K562 (cell line): ENCODE measurements at regions not wholly inside any gene's neighbourhood (a gene's known extent, or its start where the extent isn't known, plus 50 kb on each side); places are given as distances from the start of the nearest gene placed in this dataset.

ENCODE experiments used
- ATAC-seq: fragments of 200-7000 bp; cut with Tn5 transposase; 3 replicates; pipeline ENCODE4 v1.9.1; 2020; ENCODE audit warnings: moderate library complexity
- BruUV-seq: library from RNA; stranded (reverse); fragments of 400-500 nt; replicated peaks from 2 replicates; lab custom pipeline; 2021; lab: Mats Ljungman, UMichigan
- CTCF ChIA-PET: fragments of 300-600 bp; formaldehyde crosslinking; extraction: SDS; loops from one replicate; lab custom pipeline; 2021; ENCODE audit warnings: low intra/inter-chr PET ratio; lab: Yijun Ruan, JAX
- POLR2A ChIA-PET: fragments of 300-600, 350-650 bp; sonication (Branson Sonifier 250); formaldehyde crosslinking; extraction: SDS; loops from one replicate; lab custom pipeline; 2021; ENCODE audit warnings: antibody characterized with exemption, inconsistent platforms; lab: Yijun Ruan, JAX
- DNase-seq, 4 experiments: peaks; one replicate each; pipeline versions ENCODE4 v3.0.0 to v3.0.0-alpha.2; 2011 to 2018; ENCODE audit warnings: low spot score in 3 of 4, mixed read lengths in 3 of 4; ENCODE audit errors: extremely low read depth in 1 of 4
- FAIRE-seq: peaks from 2 replicates; lab custom pipeline; 2011; peaks lifted over from hg19 to GRCh38; lab: Jason Lieb, UNC
- H2AFZ ChIP-seq: 2 replicates; pipeline ENCODE4 v1.6.0; 2011; ENCODE audit warnings: low read depth, low read length, control low read depth, inconsistent platforms
- H3K27ac ChIP-seq: fragments of 200-600 bp; 3 replicates; pipeline ENCODE4 v1.8.0; 2011; ENCODE audit warnings: low read depth, mild to moderate bottlenecking, control low read depth, inconsistent platforms, low read length, moderate library complexity, mixed read lengths; ENCODE audit errors: extremely low read depth
- H3K27me3 ChIP-seq, 2 experiments: fragments of 300-600 bp in 1 of 2; 2 replicates in 1 of 2; 3 replicates in 1 of 2; pipeline versions ENCODE4 v1.6.0 to v1.8.0; 2011; ENCODE audit warnings: inconsistent platforms in 2 of 2, low read length in 2 of 2, mild to moderate bottlenecking in 1 of 2, mixed read lengths in 1 of 2, moderate library complexity in 1 of 2; ENCODE audit not compliant: control insufficient read depth in 2 of 2, insufficient read depth in 2 of 2
- H3K36me3 ChIP-seq: fragments of 300-600 bp; 3 replicates; pipeline ENCODE4 v1.8.0; 2011; ENCODE audit warnings: mild to moderate bottlenecking, low read length, inconsistent platforms; ENCODE audit not compliant: control insufficient read depth, insufficient read depth
- H3K4me1 ChIP-seq, 2 experiments: fragments of 200-600 bp in 1 of 2; replicated peaks in 1 of 2; 2 replicates in 1 of 2; 3 replicates in 1 of 2; pipeline versions ENCODE4 v1.5.1 to v1.8.0; 2011; ENCODE audit warnings: inconsistent platforms in 2 of 2, low read length in 2 of 2, mild to moderate bottlenecking in 1 of 2, mixed read lengths in 1 of 2, moderate library complexity in 1 of 2; ENCODE audit not compliant: control insufficient read depth in 2 of 2, insufficient read depth in 2 of 2
- H3K4me2 ChIP-seq: 2 replicates; pipeline ENCODE4 v1.6.1; 2011; ENCODE audit warnings: low read length, control low read depth, inconsistent platforms, mixed read lengths; ENCODE audit not compliant: insufficient read depth
- H3K4me3 ChIP-seq: fragments of 200-600 bp; sonication (generic), shearing (Covaris generic); 2 replicates; pipeline ENCODE4 v1.5.1; 2016; ENCODE audit warnings: control low read depth, inconsistent platforms
- H3K79me2 ChIP-seq: fragments of 200-600 bp; 3 replicates; pipeline ENCODE4 v1.8.0; 2011; ENCODE audit warnings: low read length, inconsistent platforms; ENCODE audit not compliant: control insufficient read depth, insufficient read depth
- H3K9ac ChIP-seq, 2 experiments: 2 replicates each; pipeline versions ENCODE4 v1.6.0 to v1.6.1; 2011; ENCODE audit warnings: low read depth in 2 of 2, low read length in 2 of 2, control low read depth in 1 of 2, inconsistent platforms in 1 of 2, mild to moderate bottlenecking in 1 of 2, mixed read lengths in 1 of 2; ENCODE audit not compliant: insufficient read depth in 1 of 2
- H3K9me1 ChIP-seq: one replicate; pipeline ENCODE4 v1.6.0; 2011; ENCODE audit warnings: inconsistent platforms, mild to moderate bottlenecking, low read length, moderate library complexity; ENCODE audit not compliant: control insufficient read depth, insufficient read depth
- H3K9me3 ChIP-seq: replicated peaks from 2 replicates; pipeline ENCODE4 v1.5.1; 2011; ENCODE audit warnings: low read depth, low read length, inconsistent platforms; ENCODE audit not compliant: control insufficient read depth, insufficient read depth
- H4K20me1 ChIP-seq: replicated peaks from 2 replicates; pipeline ENCODE4 v1.6.1; 2011; ENCODE audit warnings: low read length, inconsistent platforms, mixed read lengths; ENCODE audit not compliant: control insufficient read depth, insufficient read depth
- MAZ ChIP-seq, 2 experiments: fragments of 450-650 bp in 1 of 2; sonication (generic) in 1 of 2; formaldehyde crosslinking; IDR thresholded peaks in 1 of 2; conservative IDR thresholded peaks in 1 of 2; 2 replicates each; pipeline versions ENCODE4 v1.4.0 to v1.5.0; 2020; ENCODE audit warnings: mild to moderate bottlenecking in 1 of 2, missing genetic modification reagents in 1 of 2
- SMAD4 ChIP-seq: fragments of 250-450 bp; sonication (Bioruptor Pico); conservative IDR thresholded peaks from 2 replicates; pipeline ENCODE4 v1.8.0; 2021; ENCODE audit warnings: inconsistent platforms, mild to moderate bottlenecking, moderate library complexity
- VEZF1 ChIP-seq: fragments of 200-800 bp; sonication (Bioruptor generic); IDR thresholded peaks from 2 replicates; pipeline ENCODE4 v1.6.1; 2017; ENCODE audit warnings: missing genetic modification characterization, missing compliant biosample characterization
- ZBTB17 ChIP-seq: fragments of 450-650 bp; formaldehyde crosslinking; IDR thresholded peaks from 2 replicates; pipeline ENCODE4 v1.4.0; 2020; ENCODE audit warnings: mild to moderate bottlenecking
- ZKSCAN8 ChIP-seq: fragments of 200-800 bp; sonication (Bioruptor generic); IDR thresholded peaks from 2 replicates; pipeline ENCODE4 v1.6.1; 2016; ENCODE audit warnings: missing genetic modification characterization, missing compliant biosample characterization
- WGBS: fragments of 100-300 bp; shearing (Covaris generic); methylation state at CpG from one replicate; pipeline ENCODE4 v1.1.6; 2016; ENCODE audit warnings: low coverage, mixed read lengths; ENCODE audit not compliant: insufficient coverage; ENCODE audit errors: missing lambda C conversion rate; 5-methylcytosine and 5-hydroxymethylcytosine counted together
- in situ Hi-C: fragments of 300-500 bp; cut with MboI; formaldehyde crosslinking; loops from 4 replicates; pipeline ENCODE4 v1.15.0; 2018; ENCODE audit warnings: inconsistent platforms, mixed read lengths
- intact Hi-C: fragments of 100-400 bp; cut with micrococcal nuclease; formaldehyde crosslinking; loops from 2 replicates; pipeline ENCODE4 v1.14.2; 2022
- TF ChIP-seq, protein P1 (sequence below), 2 experiments: fragments of 250-450 bp in 1 of 2; fragments of 450-650 bp in 1 of 2; sonication (Bioruptor Pico) in 1 of 2; IDR thresholded peaks; 2 replicates each; pipeline versions ENCODE4 v1.6.1 to v1.8.0; 2016 to 2021; ENCODE audit warnings: mild to moderate bottlenecking in 2 of 2, moderate library complexity in 2 of 2, missing compliant biosample characterization in 1 of 2, missing genetic modification characterization in 1 of 2
- TF ChIP-seq, protein P2 (sequence below), 2 experiments: IDR thresholded peaks in 1 of 2; conservative IDR thresholded peaks in 1 of 2; 2 replicates each; pipeline ENCODE4 v1.6.1; 2016; ENCODE audit warnings: low read depth in 2 of 2, mild to moderate bottlenecking in 1 of 2, missing compliant biosample characterization in 1 of 2, missing genetic modification characterization in 1 of 2, moderate library complexity in 1 of 2

GRCh38 chr3:43203022-43203421 is 83.3 kb upstream of the SNRK start:
- TF ChIP-seq ZKSCAN8 (CRISPR knock-in tag) (peak; percentile 51; the same call in 1 of the 2 replicates), SMAD4 (no peak), ZBTB17 (CRISPR knock-in tag) (peak; percentile 98), VEZF1 (peak; percentile 77), MAZ (CRISPR knock-in tag; conservative IDR thresholded peaks at IDR 0.05 in 1 of 2, IDR thresholded peaks at IDR 0.05 in 1 of 2) (0 out of 4 replicates have a peak, but pooled peaks of 1 of the 2 experiments have one; percentile 37)
- TF ChIP-seq, protein P1, sequence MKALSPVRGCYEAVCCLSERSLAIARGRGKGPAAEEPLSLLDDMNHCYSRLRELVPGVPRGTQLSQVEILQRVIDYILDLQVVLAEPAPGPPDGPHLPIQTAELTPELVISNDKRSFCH (CRISPR knock-in tag; IDR thresholded peaks at IDR 0.05): no peak
- TF ChIP-seq, protein P1 (tag; IDR thresholded peaks at IDR 0.05): no peak
- TF ChIP-seq, protein P2, sequence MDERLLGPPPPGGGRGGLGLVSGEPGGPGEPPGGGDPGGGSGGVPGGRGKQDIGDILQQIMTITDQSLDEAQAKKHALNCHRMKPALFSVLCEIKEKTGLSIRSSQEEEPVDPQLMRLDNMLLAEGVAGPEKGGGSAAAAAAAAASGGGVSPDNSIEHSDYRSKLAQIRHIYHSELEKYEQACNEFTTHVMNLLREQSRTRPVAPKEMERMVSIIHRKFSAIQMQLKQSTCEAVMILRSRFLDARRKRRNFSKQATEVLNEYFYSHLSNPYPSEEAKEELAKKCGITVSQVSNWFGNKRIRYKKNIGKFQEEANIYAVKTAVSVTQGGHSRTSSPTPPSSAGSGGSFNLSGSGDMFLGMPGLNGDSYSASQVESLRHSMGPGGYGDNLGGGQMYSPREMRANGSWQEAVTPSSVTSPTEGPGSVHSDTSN (CRISPR knock-in tag; IDR thresholded peaks at IDR 0.05; ENCODE audit: low read depth): no peak
- TF ChIP-seq, protein P2 (tag; conservative IDR thresholded peaks at IDR 0.05; ENCODE audit: low read depth): peak; percentile 74
- peaks cover 23 to 24% of the 10 kb centered on the region in 2 experiments for H3K27me3 ChIP-seq
- H3K79me2 ChIP-seq: no peaks in the 10 kb centered on the region
- no peak overlapping the region for H2AFZ ChIP-seq
- ChIA-PET CTCF (no interaction called here), POLR2A (interaction anchor here (0.7 kb wide), 1 partner anchor 163 kb away, joined by 3 read pairs; no protein-coding TSS in a partner anchor)
- no peaks in the 10 kb centered on the region for H3K9me1 ChIP-seq
- FAIRE-seq (no peak), DNase-seq (no peak), ATAC-seq (no peak; the same call in 1 of the 3 replicates)
- no peak overlapping the region for H3K9ac ChIP-seq
- in situ Hi-C loops (no loop called here), intact Hi-C loops (no loop called here)
- H3K4me1 ChIP-seq: no peaks in the 10 kb centered on the region; a peak in 1 of 5 replicates
- H3K4me2 ChIP-seq: no peak overlapping the region
- WGBS: 2% methylated on average over 3 of the region's 3 CpGs
- H4K20me1 ChIP-seq: no peaks in the 10 kb centered on the region
- H3K27ac ChIP-seq: no peak overlapping the region
- no peak overlapping the region for H3K4me3 ChIP-seq
- no TSS peak for BruUV-seq
- H3K9me3 ChIP-seq: no peaks in the 10 kb centered on the region
- H3K36me3 ChIP-seq: no peaks in the 10 kb centered on the region
